GM19099 (cell line): ENCODE measurements at regions not wholly inside any gene's neighbourhood (a gene's known extent, or its start where the extent isn't known, plus 50 kb on each side); places are given as distances from the start of the nearest gene placed in this dataset.

Experiments used
- POLR2A ChIP-seq: IDR thresholded peaks from 3 replicates; pipeline ENCODE4 v1.6.1; 2011; ENCODE audit warnings: low read depth; ENCODE audit not compliant: insufficient read length; ENCODE audit errors: extremely low read depth

DNA sequence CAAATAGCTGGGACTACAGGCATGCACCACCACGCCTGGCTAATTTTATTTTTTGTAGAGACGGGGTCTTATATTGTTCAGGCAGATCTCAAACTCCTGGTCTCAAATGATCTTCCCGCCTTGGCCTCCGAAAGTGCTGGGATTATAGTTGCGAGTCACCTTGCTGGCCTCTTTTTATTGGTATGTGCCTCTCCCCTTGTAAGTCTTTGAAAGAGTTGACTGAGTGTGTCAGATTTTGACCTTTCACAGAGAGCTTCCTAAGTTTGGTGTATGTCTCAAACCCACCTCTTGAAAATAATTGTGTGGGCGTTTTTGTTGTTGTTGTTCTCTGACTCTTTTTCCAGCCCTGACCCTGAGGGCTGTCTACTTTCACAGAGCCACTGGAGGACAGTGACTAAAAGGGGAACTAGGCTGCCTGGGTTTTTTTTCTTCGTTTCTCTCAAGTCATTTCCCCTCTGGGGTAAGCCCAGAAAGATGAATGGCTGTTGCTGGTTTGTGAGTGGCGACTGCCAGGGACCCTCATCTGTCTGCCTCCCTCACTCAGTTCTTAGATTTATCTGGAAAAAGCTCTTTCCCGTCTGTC, 262.8 kb downstream of the ZEB1 start:
- no peak for TF ChIP-seq POLR2A

- TF ChIP-seq POLR2A = no peak
These were observed 261.6 kb downstream of the ZEB1 start for GRCh38 chr10:31580646-31581045.
